HEK293 (cell line): ENCODE measurements at regions not wholly inside any gene's neighbourhood (a gene's known extent, or its start where the extent isn't known, plus 50 kb on each side); places are given as distances from the start of the nearest gene placed in this dataset.

Experiments used
- CTCF ChIA-PET: fragments of 350-600 bp; formaldehyde crosslinking; extraction: SDS; loops from one replicate; lab custom pipeline; 2021; ENCODE audit warnings: antibody characterized with exemption; lab: Yijun Ruan, JAX
- POLR2A ChIA-PET: fragments of 300-600 bp; formaldehyde crosslinking; extraction: SDS; loops from one replicate; lab custom pipeline; 2020; ENCODE audit warnings: antibody characterized with exemption, inconsistent platforms; lab: Yijun Ruan, JAX
- H3K27ac ChIP-seq: fragments of 200-500 bp; sonication (Bioruptor generic); 2 replicates; pipeline ENCODE4 v1.5.1; 2014; ENCODE audit warnings: low read depth, low read length, control low read depth, inconsistent platforms; ENCODE audit errors: extremely low read depth
- H3K36me3 ChIP-seq, 2 experiments: fragments of 200-500 bp in 1 of 2; sonication (Bioruptor generic) in 1 of 2; 1 replicate in 1 of 2; 2 replicates in 1 of 2; pipeline ENCODE4 v1.5.1; 2014 to 2017; ENCODE audit warnings: inconsistent platforms in 2 of 2, low read length in 2 of 2; ENCODE audit not compliant: control insufficient read depth in 2 of 2, insufficient read depth in 1 of 2
- H3K4me1 ChIP-seq: fragments of 200-500 bp; sonication (Bioruptor generic); 2 replicates; pipeline ENCODE4 v1.5.1; 2014; ENCODE audit warnings: mild to moderate bottlenecking, low read length, inconsistent platforms; ENCODE audit not compliant: control insufficient read depth, insufficient read depth
- H3K4me3 ChIP-seq: 2 replicates; pipeline ENCODE4 v1.5.1; 2011; ENCODE audit warnings: low read depth, mild to moderate bottlenecking, control low read depth, low read length, moderate library complexity
- H3K9me3 ChIP-seq: fragments of 200-500 bp; sonication (Bioruptor generic); 2 replicates; pipeline ENCODE4 v1.5.1; 2014; ENCODE audit warnings: low read depth, low read length, inconsistent platforms; ENCODE audit not compliant: control insufficient read depth, insufficient read depth
- BCL11B ChIP-seq: fragments of 450-650 bp; formaldehyde crosslinking; IDR thresholded peaks from 2 replicates; pipeline ENCODE4 v1.5.1; 2016; ENCODE audit warnings: low read depth, missing biosample characterization, missing genetic modification characterization
- GLIS2 ChIP-seq: fragments of 450-650 bp; formaldehyde crosslinking; IDR thresholded peaks from 2 replicates; pipeline ENCODE4 v1.5.1; 2016; ENCODE audit warnings: missing biosample characterization, missing genetic modification characterization
- IKZF3 ChIP-seq: fragments of 450-650 bp; IDR thresholded peaks from 2 replicates; pipeline ENCODE4 v1.5.0; 2018; ENCODE audit warnings: missing biosample characterization, mild to moderate bottlenecking, missing genetic modification characterization, moderate library complexity
- KLF7 ChIP-seq: fragments of 450-650 bp; formaldehyde crosslinking; IDR thresholded peaks from 2 replicates; pipeline ENCODE4 v1.5.1; 2016; ENCODE audit warnings: missing biosample characterization, missing genetic modification characterization, borderline replicate concordance
- MEIS1 ChIP-seq: sonication (generic); formaldehyde crosslinking; IDR thresholded peaks from 2 replicates; pipeline ENCODE4 v1.8.1; 2022; ENCODE audit warnings: missing genetic modification reagents, mild to moderate bottlenecking, borderline replicate concordance
- MYNN ChIP-seq: fragments of 450-650 bp; formaldehyde crosslinking; IDR thresholded peaks from 2 replicates; pipeline ENCODE4 v1.5.1; 2016; ENCODE audit warnings: missing biosample characterization, missing genetic modification characterization, borderline replicate concordance
- SCRT2 ChIP-seq: fragments of 450-650 bp; formaldehyde crosslinking; IDR thresholded peaks from 2 replicates; pipeline ENCODE4 v1.5.1; 2016; ENCODE audit warnings: missing biosample characterization, missing genetic modification characterization
- ZBTB48 ChIP-seq: fragments of 450-650 bp; formaldehyde crosslinking; IDR thresholded peaks from 2 replicates; pipeline ENCODE4 v1.5.1; 2016; ENCODE audit warnings: missing biosample characterization, missing genetic modification characterization
- ZFHX2 ChIP-seq: fragments of 450-650 bp; formaldehyde crosslinking; conservative IDR thresholded peaks from 2 replicates; pipeline ENCODE4 v1.5.1; 2016; ENCODE audit warnings: missing biosample characterization, missing genetic modification characterization
- ZNF350 ChIP-seq: fragments of 450-650 bp; formaldehyde crosslinking; IDR thresholded peaks from 2 replicates; pipeline ENCODE4 v1.5.0; 2017; ENCODE audit warnings: missing biosample characterization, mild to moderate bottlenecking, missing genetic modification characterization
- ZNF394 ChIP-seq: fragments of 450-650 bp; formaldehyde crosslinking; IDR thresholded peaks from 2 replicates; pipeline ENCODE4 v1.5.1; 2016; ENCODE audit warnings: missing biosample characterization, missing genetic modification characterization, mild to moderate bottlenecking, moderate library complexity, borderline replicate concordance
- ZNF510 ChIP-seq: fragments of 450-650 bp; formaldehyde crosslinking; IDR thresholded peaks from 2 replicates; pipeline ENCODE4 v1.5.1; 2018; ENCODE audit warnings: mild to moderate bottlenecking, missing genetic modification characterization, missing biosample characterization; ENCODE audit not compliant: insufficient replicate concordance
- ZNF560 ChIP-seq: fragments of 450-650 bp; formaldehyde crosslinking; IDR thresholded peaks from 2 replicates; pipeline ENCODE4 v1.5.1; 2017; ENCODE audit warnings: missing biosample characterization, missing genetic modification characterization, borderline replicate concordance
- ZNF626 ChIP-seq: fragments of 450-650 bp; sonication (Bioruptor Pico); formaldehyde crosslinking; IDR thresholded peaks from 2 replicates; pipeline ENCODE4 v1.5.1; 2018; ENCODE audit warnings: missing biosample characterization, missing genetic modification characterization, inconsistent platforms
- ZNF776 ChIP-seq: fragments of 450-650 bp; formaldehyde crosslinking; IDR thresholded peaks from 2 replicates; pipeline ENCODE4 v1.5.0; 2017; ENCODE audit warnings: missing biosample characterization, missing genetic modification characterization, borderline replicate concordance
- ZXDB ChIP-seq: fragments of 450-650 bp; formaldehyde crosslinking; IDR thresholded peaks from 2 replicates; pipeline ENCODE4 v1.5.1; 2016; ENCODE audit warnings: missing biosample characterization, missing genetic modification characterization
- TF ChIP-seq, protein P1 (sequence below): fragments of 450-650 bp; formaldehyde crosslinking; IDR thresholded peaks from 2 replicates; pipeline ENCODE4 v1.5.1; 2016; ENCODE audit warnings: missing biosample characterization, missing genetic modification characterization
- TF ChIP-seq, protein P2 (sequence below): fragments of 450-650 bp; formaldehyde crosslinking; IDR thresholded peaks from 2 replicates; pipeline ENCODE4 v1.5.1; 2016; ENCODE audit warnings: missing biosample characterization, missing genetic modification characterization
- TF ChIP-seq, protein P3 (sequence below): fragments of 450-650 bp; formaldehyde crosslinking; IDR thresholded peaks from 2 replicates; pipeline ENCODE4 v1.5.1; 2016; ENCODE audit warnings: missing biosample characterization, missing genetic modification characterization
- TF ChIP-seq, protein P4 (sequence below): fragments of 450-650 bp; formaldehyde crosslinking; IDR thresholded peaks from 2 replicates; pipeline ENCODE4; 2016; ENCODE audit warnings: missing biosample characterization, missing genetic modification characterization
- TF ChIP-seq, protein P5 (sequence below): fragments of 450-650 bp; IDR thresholded peaks from 2 replicates; pipeline ENCODE4 v1.5.1; 2018; ENCODE audit warnings: missing biosample characterization, missing genetic modification characterization

DNA sequence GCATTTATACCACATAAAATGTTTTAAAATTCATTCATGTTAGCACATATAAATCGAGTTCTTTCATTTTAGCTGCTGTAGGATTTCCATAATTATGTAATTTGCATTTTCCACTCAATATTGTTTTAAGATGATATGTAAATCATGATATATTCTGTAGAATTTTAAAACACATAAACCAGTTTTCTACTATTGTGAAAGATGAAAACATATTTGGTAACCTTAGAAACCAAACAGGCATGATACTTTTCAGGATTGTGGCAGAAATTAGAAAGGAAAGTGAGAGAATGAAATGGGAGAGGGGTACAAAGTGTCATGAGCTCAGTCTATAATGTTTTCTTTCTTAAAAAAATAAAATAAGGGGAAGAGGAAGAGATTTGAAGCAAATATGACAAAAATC lies 269.3 kb downstream of the PPP1R3A start:
- POLR2A ChIA-PET = no interaction called here
- H3K36me3 ChIP-seq = no peaks in the 10 kb centered on the region
- CTCF ChIA-PET = interaction anchor here (0.7 kb wide), 1 partner anchor 958 kb away, joined by 3 read pairs; no protein-coding TSS in a partner anchor
- H3K9me3 ChIP-seq = no peaks in the 10 kb centered on the region
- H3K27ac ChIP-seq = no peak overlapping the region
- no peak overlapping the region for H3K4me3 ChIP-seq
- H3K4me1 ChIP-seq = no peaks in the 10 kb centered on the region
- TF ChIP-seq ZNF560 (tag by site-specific recombination) = no peak

DNA sequence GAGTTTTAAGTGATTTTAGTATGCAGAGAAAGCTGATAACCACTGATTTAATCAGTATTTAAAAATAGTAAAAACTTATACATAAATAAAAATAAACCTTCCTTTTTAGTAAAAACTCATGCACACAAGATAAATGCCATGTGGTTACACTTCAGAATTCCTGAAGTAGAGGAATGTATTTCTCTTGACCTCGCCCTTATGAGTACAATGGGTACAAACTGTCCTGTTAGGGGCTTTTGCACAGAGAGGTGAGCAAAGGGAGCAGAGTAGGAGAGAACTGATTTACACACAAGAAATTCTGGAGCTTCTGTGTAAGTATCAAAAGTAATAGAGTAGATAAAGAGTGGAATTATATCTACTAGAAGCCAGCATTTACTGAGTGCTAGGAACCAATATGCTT lies 279.6 kb downstream of the PPP1R3A start:
- no peak for TF ChIP-seq ZBTB48
- TF ChIP-seq, protein P1, sequence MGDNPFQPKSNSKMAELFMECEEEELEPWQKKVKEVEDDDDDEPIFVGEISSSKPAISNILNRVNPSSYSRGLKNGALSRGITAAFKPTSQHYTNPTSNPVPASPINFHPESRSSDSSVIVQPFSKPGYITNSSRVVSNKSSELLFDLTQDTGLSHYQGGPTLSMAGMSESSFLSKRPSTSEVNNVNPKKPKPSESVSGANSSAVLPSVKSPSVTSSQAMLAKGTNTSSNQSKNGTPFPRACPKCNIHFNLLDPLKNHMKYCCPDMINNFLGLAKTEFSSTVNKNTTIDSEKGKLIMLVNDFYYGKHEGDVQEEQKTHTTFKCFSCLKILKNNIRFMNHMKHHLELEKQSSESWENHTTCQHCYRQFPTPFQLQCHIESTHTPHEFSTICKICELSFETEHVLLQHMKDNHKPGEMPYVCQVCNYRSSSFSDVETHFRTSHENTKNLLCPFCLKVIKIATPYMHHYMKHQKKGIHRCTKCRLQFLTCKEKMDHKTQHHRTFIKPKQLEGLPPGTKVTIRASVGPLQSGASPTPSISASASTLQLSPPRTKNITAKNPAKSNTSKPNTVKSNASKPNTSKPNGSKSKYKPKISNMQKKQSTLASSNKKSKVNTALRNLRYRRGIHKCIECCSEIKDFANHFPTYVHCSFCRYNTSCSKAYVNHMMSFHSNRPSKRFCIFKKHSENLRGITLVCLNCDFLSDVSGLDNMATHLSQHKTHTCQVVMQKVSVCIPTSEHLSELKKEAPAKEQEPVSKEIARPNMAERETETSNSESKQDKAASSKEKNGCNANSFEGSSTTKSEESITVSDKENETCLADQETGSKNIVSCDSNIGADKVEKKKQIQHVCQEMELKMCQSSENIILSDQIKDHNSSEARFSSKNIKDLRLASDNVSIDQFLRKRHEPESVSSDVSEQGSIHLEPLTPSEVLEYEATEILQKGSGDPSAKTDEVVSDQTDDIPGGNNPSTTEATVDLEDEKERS (tag by site-specific recombination) = no peak
- TF ChIP-seq SCRT2 (tag by site-specific recombination) = no peak
- no peak for TF ChIP-seq ZFHX2
- no peak for TF ChIP-seq ZNF350
- TF ChIP-seq, protein P2, sequence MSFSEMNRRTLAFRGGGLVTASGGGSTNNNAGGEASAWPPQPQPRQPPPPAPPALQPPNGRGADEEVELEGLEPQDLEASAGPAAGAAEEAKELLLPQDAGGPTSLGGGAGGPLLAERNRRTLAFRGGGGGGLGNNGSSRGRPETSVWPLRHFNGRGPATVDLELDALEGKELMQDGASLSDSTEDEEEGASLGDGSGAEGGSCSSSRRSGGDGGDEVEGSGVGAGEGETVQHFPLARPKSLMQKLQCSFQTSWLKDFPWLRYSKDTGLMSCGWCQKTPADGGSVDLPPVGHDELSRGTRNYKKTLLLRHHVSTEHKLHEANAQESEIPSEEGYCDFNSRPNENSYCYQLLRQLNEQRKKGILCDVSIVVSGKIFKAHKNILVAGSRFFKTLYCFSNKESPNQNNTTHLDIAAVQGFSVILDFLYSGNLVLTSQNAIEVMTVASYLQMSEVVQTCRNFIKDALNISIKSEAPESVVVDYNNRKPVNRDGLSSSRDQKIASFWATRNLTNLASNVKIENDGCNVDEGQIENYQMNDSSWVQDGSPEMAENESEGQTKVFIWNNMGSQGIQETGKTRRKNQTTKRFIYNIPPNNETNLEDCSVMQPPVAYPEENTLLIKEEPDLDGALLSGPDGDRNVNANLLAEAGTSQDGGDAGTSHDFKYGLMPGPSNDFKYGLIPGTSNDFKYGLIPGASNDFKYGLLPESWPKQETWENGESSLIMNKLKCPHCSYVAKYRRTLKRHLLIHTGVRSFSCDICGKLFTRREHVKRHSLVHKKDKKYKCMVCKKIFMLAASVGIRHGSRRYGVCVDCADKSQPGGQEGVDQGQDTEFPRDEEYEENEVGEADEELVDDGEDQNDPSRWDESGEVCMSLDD (tag by site-specific recombination) = no peak
- no peak for TF ChIP-seq ZNF626 (tag by site-specific recombination)
- Histone ChIP-seq H3K9me3 (no peaks in the 10 kb centered on the region), H3K36me3 (no peaks in the 10 kb centered on the region), H3K27ac (no peak overlapping the region), H3K4me1 (no peaks in the 10 kb centered on the region), H3K4me3 (no peak overlapping the region)
- POLR2A ChIA-PET = no interaction called here
- CTCF ChIA-PET = interaction anchor here (0.7 to 0.8 kb wide), 2 partner anchors 79 to 217 kb away, joined by 3 read pairs; no protein-coding TSS in a partner anchor

DNA sequence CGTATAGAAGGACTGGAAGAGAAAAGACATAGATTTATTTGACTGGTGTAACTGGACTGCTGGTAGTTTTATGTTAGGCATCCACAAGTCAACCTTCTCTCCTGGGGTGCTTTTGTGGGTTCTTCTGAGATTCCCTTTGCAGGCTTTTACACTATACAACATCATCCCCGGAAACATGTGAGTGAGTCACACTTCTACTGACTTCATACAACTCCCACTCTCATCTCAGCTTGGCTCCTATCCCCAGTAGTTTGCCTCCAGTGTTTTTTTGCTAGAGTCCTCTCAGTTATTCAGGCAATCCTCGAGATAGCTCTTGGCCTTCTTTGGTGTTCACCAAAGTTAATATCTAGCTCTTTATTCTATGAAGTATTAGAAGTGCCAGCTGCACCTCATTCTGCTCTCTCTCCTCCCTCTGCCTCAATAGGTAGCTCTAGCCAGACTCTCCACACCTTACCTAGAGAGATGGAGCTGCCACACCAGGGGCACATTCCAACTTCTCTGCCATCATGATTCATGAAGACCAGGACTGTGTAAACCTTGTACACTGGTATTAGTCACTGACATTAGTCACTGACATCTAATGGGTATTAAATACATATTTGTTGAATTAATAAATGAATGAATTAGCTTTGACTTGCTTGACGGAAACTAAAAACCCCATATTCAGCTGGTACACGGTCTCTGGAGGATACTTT lies 281.9 kb downstream of the PPP1R3A start:
- Histone ChIP-seq H3K36me3 (no peaks in the 10 kb centered on the region), H3K9me3 (no peaks in the 10 kb centered on the region), H3K27ac (no peak overlapping the region), H3K4me3 (no peak overlapping the region), H3K4me1 (no peaks in the 10 kb centered on the region)
- TF ChIP-seq ZNF394 (tag by site-specific recombination) (no peak), GLIS2 (no peak), KLF7 (tag by site-specific recombination) (no peak), IKZF3 (tag by site-specific recombination) (no peak), BCL11B (tag by site-specific recombination) (no peak), MEIS1 (CRISPR knock-in tag) (no peak), ZNF776 (tag by site-specific recombination) (no peak), ZNF510 (no peak), MYNN (tag by site-specific recombination) (no peak), ZXDB (tag by site-specific recombination) (no peak)
- TF ChIP-seq, protein P3, sequence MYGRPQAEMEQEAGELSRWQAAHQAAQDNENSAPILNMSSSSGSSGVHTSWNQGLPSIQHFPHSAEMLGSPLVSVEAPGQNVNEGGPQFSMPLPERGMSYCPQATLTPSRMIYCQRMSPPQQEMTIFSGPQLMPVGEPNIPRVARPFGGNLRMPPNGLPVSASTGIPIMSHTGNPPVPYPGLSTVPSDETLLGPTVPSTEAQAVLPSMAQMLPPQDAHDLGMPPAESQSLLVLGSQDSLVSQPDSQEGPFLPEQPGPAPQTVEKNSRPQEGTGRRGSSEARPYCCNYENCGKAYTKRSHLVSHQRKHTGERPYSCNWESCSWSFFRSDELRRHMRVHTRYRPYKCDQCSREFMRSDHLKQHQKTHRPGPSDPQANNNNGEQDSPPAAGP (tag by site-specific recombination) = no peak
- TF ChIP-seq, protein P4, sequence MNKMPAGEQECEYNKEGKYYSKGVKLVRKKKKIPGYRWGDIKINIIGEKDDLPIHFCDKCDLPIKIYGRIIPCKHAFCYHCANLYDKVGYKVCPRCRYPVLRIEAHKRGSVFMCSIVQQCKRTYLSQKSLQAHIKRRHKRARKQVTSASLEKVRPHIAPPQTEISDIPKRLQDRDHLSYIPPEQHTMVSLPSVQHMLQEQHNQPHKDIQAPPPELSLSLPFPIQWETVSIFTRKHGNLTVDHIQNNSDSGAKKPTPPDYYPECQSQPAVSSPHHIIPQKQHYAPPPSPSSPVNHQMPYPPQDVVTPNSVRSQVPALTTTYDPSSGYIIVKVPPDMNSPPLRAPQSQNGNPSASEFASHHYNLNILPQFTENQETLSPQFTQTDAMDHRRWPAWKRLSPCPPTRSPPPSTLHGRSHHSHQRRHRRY (tag by site-specific recombination) = no peak
- TF ChIP-seq, protein P5, sequence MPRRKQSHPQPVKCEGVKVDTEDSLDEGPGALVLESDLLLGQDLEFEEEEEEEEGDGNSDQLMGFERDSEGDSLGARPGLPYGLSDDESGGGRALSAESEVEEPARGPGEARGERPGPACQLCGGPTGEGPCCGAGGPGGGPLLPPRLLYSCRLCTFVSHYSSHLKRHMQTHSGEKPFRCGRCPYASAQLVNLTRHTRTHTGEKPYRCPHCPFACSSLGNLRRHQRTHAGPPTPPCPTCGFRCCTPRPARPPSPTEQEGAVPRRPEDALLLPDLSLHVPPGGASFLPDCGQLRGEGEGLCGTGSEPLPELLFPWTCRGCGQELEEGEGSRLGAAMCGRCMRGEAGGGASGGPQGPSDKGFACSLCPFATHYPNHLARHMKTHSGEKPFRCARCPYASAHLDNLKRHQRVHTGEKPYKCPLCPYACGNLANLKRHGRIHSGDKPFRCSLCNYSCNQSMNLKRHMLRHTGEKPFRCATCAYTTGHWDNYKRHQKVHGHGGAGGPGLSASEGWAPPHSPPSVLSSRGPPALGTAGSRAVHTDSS (tag by site-specific recombination) = no peak
- ChIA-PET CTCF (no interaction called here), POLR2A (no interaction called here)
